ENCODE measurements at regions not wholly inside any gene's neighbourhood (a gene's known extent, or its start where the extent isn't known, plus 50 kb on each side); places are given as distances from the start of the nearest gene placed in this dataset.

GRCh38 chr2:23008440-23008839, 376.5 kb upstream of the KLHL29 start:
- TF ChIP-seq CTCF (IDR thresholded peaks at IDR 0.05 in 4 of 5, conservative IDR thresholded peaks at IDR 0.05 in 1 of 5) (no peak), POLR2A (IDR thresholded peaks at IDR 0.05) (no peak)
- DNase-seq, result no peak
- Histone ChIP-seq H3K4me1 (no peaks in the 10 kb centered on the region), H3K27me3 (no peaks in the 10 kb centered on the region), H3K4me3 (no peak overlapping the region), H3K9me3 (no peaks in the 10 kb centered on the region), H3K36me3 (no peaks in the 10 kb centered on the region), H3K27ac (no peak overlapping the region)
- intact Hi-C loops (cut with DNase I; ENCODE audit: low total_unique reads) (no loop called here), in situ Hi-C loops (cut with MboI; ENCODE audit: low sequenced_read_pairs in 4 of 4) (no loop called here)
- ATAC-seq, result no peak

- Histone ChIP-seq H3K4me3 (no peak overlapping the region), H3K4me1 (no peaks in the 10 kb centered on the region), H3K9me3 (no peaks in the 10 kb centered on the region), H3K36me3 (no peaks in the 10 kb centered on the region), H3K27me3 (no peaks in the 10 kb centered on the region), H3K27ac (no peak overlapping the region)
- intact Hi-C loops (cut with DNase I; ENCODE audit: low total_unique reads), result no loop called here
- no peak for DNase-seq
- in situ Hi-C loops (cut with MboI; ENCODE audit: low sequenced_read_pairs in 4 of 4), result no loop called here
- ATAC-seq, result no peak
- no peak for TF ChIP-seq CTCF (IDR thresholded peaks at IDR 0.05 in 4 of 5, conservative IDR thresholded peaks at IDR 0.05 in 1 of 5)
- TF ChIP-seq POLR2A (IDR thresholded peaks at IDR 0.05), result no peak
These were observed 376.0 kb upstream of the KLHL29 start for GRCh38 chr2:23008951-23009350.

GRCh38 chr2:23009545-23010149, 375.3 kb upstream of the KLHL29 start:
- DNase-seq (peak in 1 of 2 donors; percentile 31), ATAC-seq (peak in 1 of 2 donors; percentile 53)
- intact Hi-C loops (cut with DNase I; ENCODE audit: low total_unique reads), result no loop called here
- H3K36me3 ChIP-seq, result no peaks in the 10 kb centered on the region
- H3K4me1 ChIP-seq, result no peaks in the 10 kb centered on the region
- H3K27me3 ChIP-seq, result no peaks in the 10 kb centered on the region
- no peaks in the 10 kb centered on the region for H3K9me3 ChIP-seq
- H3K4me3 ChIP-seq, result no peak overlapping the region
- in situ Hi-C loops (cut with MboI; ENCODE audit: low sequenced_read_pairs in 4 of 4), result no loop called here
- H3K27ac ChIP-seq, result no peak overlapping the region
- no peak for TF ChIP-seq POLR2A (IDR thresholded peaks at IDR 0.05)
- no peak for TF ChIP-seq CTCF (IDR thresholded peaks at IDR 0.05 in 4 of 5, conservative IDR thresholded peaks at IDR 0.05 in 1 of 5)

GRCh38 chr2:23012499-23012898, 372.5 kb upstream of the KLHL29 start:
- DNase-seq (no peak), ATAC-seq (no peak)
- TF ChIP-seq POLR2A (IDR thresholded peaks at IDR 0.05) (no peak), CTCF (IDR thresholded peaks at IDR 0.05 in 4 of 5, conservative IDR thresholded peaks at IDR 0.05 in 1 of 5) (no peak)
- in situ Hi-C loops (cut with MboI; ENCODE audit: low sequenced_read_pairs in 4 of 4) (no loop called here), intact Hi-C loops (cut with DNase I; ENCODE audit: low total_unique reads) (no loop called here)
- no peaks in the 10 kb centered on the region for H3K27me3 ChIP-seq
- H3K27ac ChIP-seq, result no peak overlapping the region
- H3K36me3 ChIP-seq, result no peaks in the 10 kb centered on the region
- H3K4me3 ChIP-seq, result no peak overlapping the region
- H3K9me3 ChIP-seq, result no peaks in the 10 kb centered on the region
- no peaks in the 10 kb centered on the region for H3K4me1 ChIP-seq

GRCh38 chr2:23015651-23016200, 369.3 kb upstream of the KLHL29 start:
- Histone ChIP-seq H3K4me3 (no peak overlapping the region), H3K9me3 (no peaks in the 10 kb centered on the region), H3K36me3 (no peaks in the 10 kb centered on the region), H3K4me1 (no peaks in the 10 kb centered on the region), H3K27me3 (no peaks in the 10 kb centered on the region), H3K27ac (no peak overlapping the region)
- intact Hi-C loops (cut with DNase I; ENCODE audit: low total_unique reads) (no loop called here), in situ Hi-C loops (cut with MboI; ENCODE audit: low sequenced_read_pairs in 4 of 4) (no loop called here)
- ATAC-seq (no peak), DNase-seq (no peak)
- TF ChIP-seq CTCF (IDR thresholded peaks at IDR 0.05 in 4 of 5, conservative IDR thresholded peaks at IDR 0.05 in 1 of 5) (no peak), POLR2A (IDR thresholded peaks at IDR 0.05) (no peak)

All from gastrocnemius medialis (tissue), 4 donors.